Panc1 (cell line): ENCODE measurements at regions not wholly inside any gene's neighbourhood (a gene's known extent, or its start where the extent isn't known, plus 50 kb on each side); places are given as distances from the start of the nearest gene placed in this dataset.

Source experiments
- CTCF ChIP-seq: fragments of 450-650 bp; IDR thresholded peaks from 2 replicates; pipeline ENCODE4 v1.5.1; 2017; ENCODE audit warnings: mild to moderate bottlenecking
- POLR2AphosphoS5 ChIP-seq: IDR thresholded peaks from 2 replicates; pipeline ENCODE4 v1.6.1; 2012; ENCODE audit warnings: mild to moderate bottlenecking, low read depth, low read length, moderate library complexity
- REST ChIP-seq, 2 experiments: IDR thresholded peaks; 2 replicates each; pipeline ENCODE4 v1.6.1; 2011 to 2012; ENCODE audit warnings: low read depth in 2 of 2, control low read depth in 1 of 2, low read length in 1 of 2, mild to moderate bottlenecking in 1 of 2, moderate library complexity in 1 of 2; ENCODE audit not compliant: insufficient read depth in 1 of 2

- TF ChIP-seq CTCF (no peak), POLR2AphosphoS5 (no peak), REST (IDR thresholded peaks at IDR 0.05; ENCODE audit: insufficient read depth in 1 of 2, low read depth in 2 of 2, low read length in 1 of 2) (no peak)
Observed at GRCh38 chr16:88130681-88131080, 179.4 kb downstream of the BANP start.
